ENCODE measurements at regions not wholly inside any gene's neighbourhood (a gene's known extent, or its start where the extent isn't known, plus 50 kb on each side); places are given as distances from the start of the nearest gene placed in this dataset.

- H3K4me2 ChIP-seq (ENCODE audit: insufficient read depth, low read length, poor library complexity, severe bottlenecking) = no peak overlapping the region
- no peaks in the 10 kb centered on the region for H3K4me1 ChIP-seq (ENCODE audit: control insufficient read depth in 2 of 2, insufficient read depth in 1 of 2, low read depth in 1 of 2, low read length in 2 of 2)
- H2BK5ac ChIP-seq (ENCODE audit: low read length) = no peak overlapping the region
- H3K9ac ChIP-seq (ENCODE audit: low read depth, low read length, poor library complexity) = no peak overlapping the region
- H2AFZ ChIP-seq (ENCODE audit: low read length) = no peak overlapping the region
- no peak overlapping the region for H2BK120ac ChIP-seq (ENCODE audit: low read depth, low read length)
- no peak overlapping the region for H3K18ac ChIP-seq (ENCODE audit: low read length)
- H3K9me3 ChIP-seq (replicated peaks in 1 of 2; ENCODE audit: control insufficient read depth in 2 of 2, insufficient read depth in 1 of 2, low read depth in 1 of 2, low read length in 2 of 2) = no peaks in the 10 kb centered on the region
- H3K4ac ChIP-seq (ENCODE audit: low read length) = no peak overlapping the region
- H2BK15ac ChIP-seq (ENCODE audit: low read length) = no peak overlapping the region
- no peak overlapping the region for H3K14ac ChIP-seq (ENCODE audit: low read length)
- no peak overlapping the region for H4K91ac ChIP-seq (ENCODE audit: low read depth, low read length, poor library complexity)
- H3K27ac ChIP-seq (replicated peaks; ENCODE audit: low read length) = no peak overlapping the region
- no CpG with 5 or more reads among the region's 1 CpG for WGBS, 2 donors (ENCODE audit: extremely low coverage in 2 of 2, insufficient read length in 2 of 2, insufficient replicate concordance in 1 of 2)
- no peaks in the 10 kb centered on the region for H3K79me1 ChIP-seq (ENCODE audit: low read depth, low read length)
- H3K4me3 ChIP-seq (ENCODE audit: low read length in 2 of 2) = no peak overlapping the region
- no peak overlapping the region for H4K8ac ChIP-seq (ENCODE audit: low read depth, low read length)
- no peak overlapping the region for H2BK12ac ChIP-seq (ENCODE audit: low read length)
- no peaks in the 10 kb centered on the region for H3K27me3 ChIP-seq (ENCODE audit: control insufficient read depth in 3 of 3, insufficient read depth in 3 of 3, low read depth in 1 of 3, low read length in 3 of 3)
- H3K23ac ChIP-seq (ENCODE audit: low read depth, low read length, poor library complexity) = no peak overlapping the region
- DNase-seq (ENCODE audit: low spot score) = no peak
- no peak overlapping the region for H2AK5ac ChIP-seq (ENCODE audit: low read depth, low read length)
- no peaks in the 10 kb centered on the region for H3K36me3 ChIP-seq (replicated peaks in 1 of 2; ENCODE audit: control insufficient read depth in 2 of 2, insufficient read depth in 2 of 2, low read length in 2 of 2)
Observed at GRCh38 chr5:148708854-148709253, 54.5 kb upstream of the HTR4 start.

- no peak overlapping the region for H2BK15ac ChIP-seq (ENCODE audit: low read length)
- H2AK5ac ChIP-seq (ENCODE audit: low read depth, low read length) = no peak overlapping the region
- H3K18ac ChIP-seq (ENCODE audit: low read length) = no peak overlapping the region
- no peak overlapping the region for H3K23ac ChIP-seq (ENCODE audit: low read depth, low read length, poor library complexity)
- H4K8ac ChIP-seq (ENCODE audit: low read depth, low read length) = no peak overlapping the region
- no peak overlapping the region for H3K4ac ChIP-seq (ENCODE audit: low read length)
- H3K4me2 ChIP-seq (ENCODE audit: insufficient read depth, low read length, poor library complexity, severe bottlenecking) = no peak overlapping the region
- H2AFZ ChIP-seq (ENCODE audit: low read length) = no peak overlapping the region
- no peaks in the 10 kb centered on the region for H3K9me3 ChIP-seq (replicated peaks in 1 of 2; ENCODE audit: control insufficient read depth in 2 of 2, insufficient read depth in 1 of 2, low read depth in 1 of 2, low read length in 2 of 2)
- no peaks in the 10 kb centered on the region for H3K79me1 ChIP-seq (ENCODE audit: low read depth, low read length)
- H3K27me3 ChIP-seq (ENCODE audit: control insufficient read depth in 3 of 3, insufficient read depth in 3 of 3, low read depth in 1 of 3, low read length in 3 of 3) = no peaks in the 10 kb centered on the region
- no peaks in the 10 kb centered on the region for H3K4me1 ChIP-seq (ENCODE audit: control insufficient read depth in 2 of 2, insufficient read depth in 1 of 2, low read depth in 1 of 2, low read length in 2 of 2)
- H2BK120ac ChIP-seq (ENCODE audit: low read depth, low read length) = no peak overlapping the region
- H4K91ac ChIP-seq (ENCODE audit: low read depth, low read length, poor library complexity) = no peak overlapping the region
- H3K14ac ChIP-seq (ENCODE audit: low read length) = no peak overlapping the region
- no peak overlapping the region for H2BK5ac ChIP-seq (ENCODE audit: low read length)
- H2BK12ac ChIP-seq (ENCODE audit: low read length) = no peak overlapping the region
- no peaks in the 10 kb centered on the region for H3K36me3 ChIP-seq (replicated peaks in 1 of 2; ENCODE audit: control insufficient read depth in 2 of 2, insufficient read depth in 2 of 2, low read length in 2 of 2)
- no peak overlapping the region for H3K9ac ChIP-seq (ENCODE audit: low read depth, low read length, poor library complexity)
- H3K4me3 ChIP-seq (ENCODE audit: low read length in 2 of 2) = no peak overlapping the region
- no CpG with 5 or more reads among the region's 3 CpGs for WGBS, 2 donors (ENCODE audit: extremely low coverage in 2 of 2, insufficient read length in 2 of 2, insufficient replicate concordance in 1 of 2)
- no peak overlapping the region for H3K27ac ChIP-seq (replicated peaks; ENCODE audit: low read length)
- no peak for DNase-seq (ENCODE audit: low spot score)
Observed at GRCh38 chr5:148711961-148712360, 57.6 kb upstream of the HTR4 start.

- Histone ChIP-seq H4K91ac (ENCODE audit: low read depth, low read length, poor library complexity) (no peak overlapping the region), H3K4me1 (ENCODE audit: control insufficient read depth in 2 of 2, insufficient read depth in 1 of 2, low read depth in 1 of 2, low read length in 2 of 2) (no peaks in the 10 kb centered on the region), H3K14ac (ENCODE audit: low read length) (no peak overlapping the region), H3K4ac (ENCODE audit: low read length) (no peak overlapping the region), H3K36me3 (replicated peaks in 1 of 2; ENCODE audit: control insufficient read depth in 2 of 2, insufficient read depth in 2 of 2, low read length in 2 of 2) (no peaks in the 10 kb centered on the region), H2BK120ac (ENCODE audit: low read depth, low read length) (no peak overlapping the region), H3K27me3 (ENCODE audit: control insufficient read depth in 3 of 3, insufficient read depth in 3 of 3, low read depth in 1 of 3, low read length in 3 of 3) (no peaks in the 10 kb centered on the region), H2BK5ac (ENCODE audit: low read length) (no peak overlapping the region), H3K23ac (ENCODE audit: low read depth, low read length, poor library complexity) (no peak overlapping the region), H3K18ac (ENCODE audit: low read length) (no peak overlapping the region), H2AFZ (ENCODE audit: low read length) (no peak overlapping the region), H3K4me3 (ENCODE audit: low read length in 2 of 2) (no peak overlapping the region), H3K4me2 (ENCODE audit: insufficient read depth, low read length, poor library complexity, severe bottlenecking) (no peak overlapping the region), H3K27ac (replicated peaks; ENCODE audit: low read length) (no peak overlapping the region), H2AK5ac (ENCODE audit: low read depth, low read length) (no peak overlapping the region), H3K9ac (ENCODE audit: low read depth, low read length, poor library complexity) (no peak overlapping the region), H3K9me3 (replicated peaks in 1 of 2; ENCODE audit: control insufficient read depth in 2 of 2, insufficient read depth in 1 of 2, low read depth in 1 of 2, low read length in 2 of 2) (no peaks in the 10 kb centered on the region), H2BK15ac (ENCODE audit: low read length) (no peak overlapping the region), H3K79me1 (ENCODE audit: low read depth, low read length) (no peaks in the 10 kb centered on the region), H4K8ac (ENCODE audit: low read depth, low read length) (no peak overlapping the region), H2BK12ac (ENCODE audit: low read length) (no peak overlapping the region)
- no peak for DNase-seq (ENCODE audit: low spot score)
Observed at GRCh38 chr5:148713735-148714508, 59.6 kb upstream of the HTR4 start.

DNA sequence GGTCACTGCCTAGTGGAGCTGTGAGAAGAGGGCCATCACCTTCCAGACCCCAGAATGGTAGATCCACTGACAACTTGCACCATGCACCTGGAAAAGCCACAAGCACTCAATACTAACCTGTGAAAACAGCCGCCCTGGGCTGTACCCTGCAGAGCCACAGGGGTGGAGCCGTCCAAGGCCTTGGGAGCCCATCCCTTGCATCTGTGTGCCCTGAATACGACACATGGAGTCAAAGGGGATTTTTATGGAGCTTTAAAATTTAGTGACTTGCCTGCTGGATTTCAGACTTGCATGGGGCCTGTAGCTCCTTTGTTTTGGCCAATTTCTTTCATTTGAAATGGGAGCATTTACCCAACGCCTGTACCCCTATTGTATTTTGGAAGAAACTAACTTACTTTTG is 62.4 kb upstream of the HTR4 start:
- Histone ChIP-seq H3K27me3 (ENCODE audit: control insufficient read depth in 3 of 3, insufficient read depth in 3 of 3, low read depth in 1 of 3, low read length in 3 of 3) (no peaks in the 10 kb centered on the region), H3K27ac (replicated peaks; ENCODE audit: low read length) (no peak overlapping the region), H3K18ac (ENCODE audit: low read length) (no peak overlapping the region), H2BK5ac (ENCODE audit: low read length) (no peak overlapping the region), H3K9me3 (replicated peaks in 1 of 2; ENCODE audit: control insufficient read depth in 2 of 2, insufficient read depth in 1 of 2, low read depth in 1 of 2, low read length in 2 of 2) (no peaks in the 10 kb centered on the region), H3K4ac (ENCODE audit: low read length) (no peak overlapping the region), H2AK5ac (ENCODE audit: low read depth, low read length) (no peak overlapping the region), H3K4me1 (ENCODE audit: control insufficient read depth in 2 of 2, insufficient read depth in 1 of 2, low read depth in 1 of 2, low read length in 2 of 2) (peaks cover 0 to 1% of the 10 kb centered on the region in 2 donors), H2AFZ (ENCODE audit: low read length) (no peak overlapping the region), H3K14ac (ENCODE audit: low read length) (no peak overlapping the region), H3K4me2 (ENCODE audit: insufficient read depth, low read length, poor library complexity, severe bottlenecking) (no peak overlapping the region), H3K36me3 (replicated peaks in 1 of 2; ENCODE audit: control insufficient read depth in 2 of 2, insufficient read depth in 2 of 2, low read length in 2 of 2) (no peaks in the 10 kb centered on the region), H3K9ac (ENCODE audit: low read depth, low read length, poor library complexity) (no peak overlapping the region), H3K4me3 (ENCODE audit: low read length in 2 of 2) (no peak overlapping the region), H2BK120ac (ENCODE audit: low read depth, low read length) (no peak overlapping the region), H4K91ac (ENCODE audit: low read depth, low read length, poor library complexity) (no peak overlapping the region), H2BK12ac (ENCODE audit: low read length) (no peak overlapping the region), H2BK15ac (ENCODE audit: low read length) (no peak overlapping the region), H3K23ac (ENCODE audit: low read depth, low read length, poor library complexity) (no peak overlapping the region), H4K8ac (ENCODE audit: low read depth, low read length) (no peak overlapping the region), H3K79me1 (ENCODE audit: low read depth, low read length) (no peaks in the 10 kb centered on the region)
- no peak for DNase-seq (ENCODE audit: low spot score)
- no CpG with 5 or more reads among the region's 4 CpGs for WGBS, 2 donors (ENCODE audit: extremely low coverage in 2 of 2, insufficient read length in 2 of 2, insufficient replicate concordance in 1 of 2)

All from neuronal stem cell (in vitro differentiated cells).